Hematopoietic multipotent progenitor cell treated with erythropoietin and hydrocortisone succinate and interleukin-3 and kit ligand, for 8 days (in vitro differentiated cells): ENCODE measurements at regions not wholly inside any gene's neighbourhood (a gene's known extent, or its start where the extent isn't known, plus 50 kb on each side); places are given as distances from the start of the nearest gene placed in this dataset.

ENCODE experiments used
- DNase-seq: peaks from one replicate; pipeline ENCODE4 v3.0.0-alpha.2; 2015

DNA sequence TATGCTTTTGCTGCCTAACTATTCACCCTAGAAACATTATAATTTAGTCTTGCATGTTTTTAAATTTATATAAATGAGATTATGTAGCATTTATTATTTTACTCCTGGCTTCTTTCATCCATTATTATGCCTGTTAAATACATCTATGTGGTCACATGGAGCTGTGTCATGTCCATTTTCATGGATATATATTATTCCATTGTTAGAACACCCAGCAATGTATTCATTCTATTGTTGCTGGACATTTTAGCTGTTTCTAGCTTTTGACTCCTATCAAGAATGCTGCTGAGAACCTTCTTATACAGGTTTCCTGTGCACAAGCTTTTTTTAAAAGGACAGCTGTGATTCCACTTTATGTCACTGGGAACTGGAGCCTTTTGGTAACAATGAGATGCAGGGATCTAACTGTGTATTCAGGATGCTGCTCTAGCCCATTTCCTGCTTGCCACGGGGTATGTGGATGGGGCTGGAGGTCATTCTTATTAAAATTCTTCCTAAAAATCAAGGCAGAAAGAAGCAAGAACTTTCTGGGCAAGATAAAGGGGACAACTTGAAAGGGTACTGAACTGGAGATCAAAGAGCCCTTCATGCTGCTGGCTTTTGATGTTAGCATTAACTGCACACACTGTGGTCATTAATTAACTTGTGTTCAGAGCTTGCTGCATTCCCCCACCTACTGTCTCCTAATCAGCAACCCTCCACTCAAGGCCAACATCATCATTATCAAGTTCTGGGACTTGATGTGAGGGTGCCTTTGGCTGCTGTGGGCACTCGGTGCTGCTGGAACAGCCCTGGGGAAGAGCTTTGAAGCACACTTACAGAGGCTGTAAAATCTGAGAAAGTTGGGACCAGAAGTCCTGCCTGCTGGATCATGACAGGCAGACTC is 96.6 kb upstream of the AKIRIN2 start:
- DNase-seq = no peak

DNA sequence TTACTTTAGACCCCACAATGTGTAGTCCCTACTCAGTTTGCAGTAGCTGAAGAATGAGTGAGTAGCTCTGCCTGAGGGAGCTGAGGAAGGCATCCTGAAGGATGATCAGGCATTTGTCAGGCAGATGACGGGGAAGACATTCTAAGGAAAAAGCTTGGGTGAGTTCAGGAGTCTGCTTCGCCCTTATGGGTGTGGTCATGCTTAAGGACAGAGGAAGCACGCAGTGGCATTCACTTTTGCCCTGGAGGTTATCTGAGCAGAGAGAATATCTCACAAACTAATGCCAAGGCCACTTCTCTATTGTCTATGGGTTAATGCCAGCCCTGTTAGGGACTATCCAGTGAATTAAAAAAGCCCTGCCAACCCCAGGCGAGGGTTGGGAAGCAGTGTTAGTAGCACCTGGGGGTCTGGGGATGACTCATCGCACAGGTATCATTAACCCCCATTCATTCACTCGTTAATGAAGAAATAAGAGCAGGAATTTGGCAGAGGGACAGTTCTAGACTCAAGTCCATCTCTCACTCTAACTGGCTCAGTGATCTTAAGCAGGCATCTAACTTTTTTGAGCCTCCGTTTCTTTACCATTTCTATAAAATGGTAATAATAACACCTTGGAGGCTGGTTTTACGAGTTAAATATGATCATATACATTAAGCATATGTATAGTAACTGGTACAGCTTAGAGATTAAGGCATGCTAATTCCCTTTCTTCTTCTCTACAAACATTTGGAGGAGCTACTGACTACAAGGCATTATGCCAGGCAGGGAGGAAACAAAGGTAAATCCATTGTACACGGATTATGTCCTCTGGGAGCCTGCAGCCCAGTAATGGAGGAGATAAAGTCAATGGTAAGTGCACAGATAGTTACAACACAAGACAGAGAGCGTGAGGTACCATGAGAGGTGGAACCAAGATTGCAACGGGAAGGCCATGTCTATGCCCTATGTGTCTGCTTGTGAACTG is 93.2 kb upstream of the AKIRIN2 start:
- no peak for DNase-seq

DNA sequence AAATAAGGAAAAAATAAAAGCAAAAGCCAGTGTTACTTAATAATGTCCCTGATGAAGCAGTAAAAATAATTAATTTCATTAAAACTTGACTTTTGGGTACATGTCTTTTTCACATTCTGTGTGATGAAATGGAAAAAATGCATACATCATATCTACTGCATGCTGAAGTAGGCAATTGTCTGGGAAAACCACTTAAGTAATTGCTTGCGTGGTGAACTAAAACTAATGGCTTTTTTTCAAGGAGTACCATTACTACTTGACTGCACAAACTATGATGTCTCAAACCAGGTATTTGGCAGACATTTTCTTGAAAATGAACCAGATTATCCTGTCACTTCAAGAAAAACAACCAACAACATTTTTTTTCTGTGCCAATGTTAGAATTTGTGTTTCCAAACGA is 91.3 kb upstream of the AKIRIN2 start:
- no peak for DNase-seq

DNA sequence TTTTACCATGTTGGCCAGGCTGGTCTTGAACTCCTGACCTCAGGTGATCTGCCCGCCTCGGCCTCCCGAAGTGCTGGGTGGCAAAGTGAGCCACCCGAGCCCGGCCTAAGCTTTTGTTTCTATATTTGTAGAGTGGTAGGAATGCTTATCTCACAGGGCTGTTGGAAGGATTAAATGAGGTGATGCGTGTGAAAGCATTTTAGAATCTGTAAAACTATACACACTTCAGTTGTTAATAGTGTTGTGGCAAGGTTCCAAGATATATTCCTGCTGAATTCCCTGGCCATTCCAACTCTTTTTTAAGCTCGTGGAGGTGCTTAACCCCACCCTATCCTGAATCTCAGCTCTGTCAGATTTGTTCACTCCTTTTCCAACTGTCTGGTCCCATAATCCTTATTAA is 89.9 kb upstream of the AKIRIN2 start:
- no peak for DNase-seq

DNA sequence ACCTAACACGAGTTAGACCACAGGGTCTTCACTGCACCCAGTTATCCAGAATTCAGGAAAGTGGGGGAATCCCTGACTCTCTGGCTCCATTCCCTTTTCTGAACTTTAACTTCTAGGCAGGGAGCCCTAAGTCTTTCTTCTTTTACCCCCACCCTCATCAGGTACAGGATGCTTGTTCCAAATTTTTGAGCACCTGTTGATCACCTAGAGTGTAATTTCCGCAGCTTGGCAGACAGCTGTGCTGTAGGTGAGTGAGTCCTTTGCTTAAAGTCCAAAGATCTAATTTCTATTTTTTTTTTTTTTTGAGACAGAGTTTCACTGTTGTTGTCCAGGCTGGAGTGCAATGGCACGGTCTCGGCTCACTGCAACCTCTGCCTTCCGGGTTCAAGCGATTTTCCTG is 89.5 kb upstream of the AKIRIN2 start:
- no peak for DNase-seq

DNA sequence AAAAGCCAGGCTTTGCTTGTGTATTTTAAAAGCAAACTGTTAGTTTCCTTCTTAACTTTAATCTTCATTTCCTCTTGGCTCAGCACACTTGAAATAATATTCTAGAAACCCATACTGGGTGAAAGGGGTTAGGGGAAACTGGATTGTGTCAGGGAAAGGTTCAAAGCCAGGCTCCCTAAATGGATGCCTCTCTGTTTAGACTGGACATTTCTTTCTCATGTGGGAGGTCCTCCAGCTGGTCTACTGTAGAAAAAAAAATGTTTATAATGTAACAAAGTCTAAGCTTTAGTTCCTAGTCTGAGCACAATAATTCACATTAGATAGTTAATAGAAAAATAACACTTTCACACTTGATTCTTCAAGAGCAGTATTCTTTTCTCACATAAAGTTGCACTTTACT is 89.0 kb upstream of the AKIRIN2 start:
- no peak for DNase-seq

DNA sequence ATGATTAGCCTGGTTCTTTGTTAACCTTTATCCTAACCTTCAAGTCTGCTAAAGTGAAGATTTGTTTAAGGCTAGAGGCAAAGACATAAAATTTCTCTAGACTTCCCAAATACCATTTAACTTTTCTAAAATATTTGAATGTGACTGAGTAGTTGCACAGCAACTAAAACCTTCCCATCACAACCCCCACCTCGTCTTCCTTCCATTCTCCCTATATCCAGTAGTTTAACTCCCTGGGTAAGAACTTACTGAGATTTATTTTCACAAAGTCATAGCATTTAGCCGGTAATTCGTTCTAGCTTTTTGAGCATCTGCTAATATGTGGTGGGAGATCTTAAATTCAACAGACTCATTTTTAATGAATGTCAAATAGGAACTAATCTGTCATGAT is 87.9 kb upstream of the AKIRIN2 start:
- no peak for DNase-seq

DNA sequence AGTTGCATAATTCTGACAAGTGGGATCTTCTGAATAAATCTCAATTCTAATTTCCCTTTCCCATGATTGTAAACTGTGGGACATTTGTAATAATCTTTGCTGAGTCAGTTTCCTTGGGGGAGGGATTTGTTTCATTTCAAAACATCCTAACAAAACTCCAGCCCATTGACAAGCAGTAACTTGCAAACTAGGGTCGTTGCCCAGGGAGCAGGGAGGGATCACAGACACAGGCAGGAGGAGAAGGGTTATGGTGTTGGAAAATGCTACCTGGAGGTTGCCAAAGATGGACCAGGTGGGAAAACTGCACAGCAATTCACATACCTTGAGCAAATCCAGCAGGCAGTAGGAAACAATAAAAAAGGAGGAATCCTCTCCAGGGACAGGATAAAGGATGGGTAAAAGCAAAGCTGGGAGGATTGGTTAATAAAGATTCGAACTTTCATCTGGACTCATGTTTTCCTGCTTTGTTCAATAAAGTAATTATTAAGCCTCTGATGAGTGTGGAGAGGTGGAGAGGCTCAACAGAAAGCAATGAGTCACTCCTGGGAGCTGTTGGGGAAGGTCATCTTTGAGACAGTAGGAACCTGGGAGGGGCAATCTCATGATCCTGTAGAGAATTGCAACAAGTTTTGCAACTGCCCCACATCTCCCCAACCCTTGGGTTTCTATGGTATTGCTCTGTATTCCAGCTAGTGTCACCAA is 87.3 kb upstream of the AKIRIN2 start:
- DNase-seq = no peak

DNA sequence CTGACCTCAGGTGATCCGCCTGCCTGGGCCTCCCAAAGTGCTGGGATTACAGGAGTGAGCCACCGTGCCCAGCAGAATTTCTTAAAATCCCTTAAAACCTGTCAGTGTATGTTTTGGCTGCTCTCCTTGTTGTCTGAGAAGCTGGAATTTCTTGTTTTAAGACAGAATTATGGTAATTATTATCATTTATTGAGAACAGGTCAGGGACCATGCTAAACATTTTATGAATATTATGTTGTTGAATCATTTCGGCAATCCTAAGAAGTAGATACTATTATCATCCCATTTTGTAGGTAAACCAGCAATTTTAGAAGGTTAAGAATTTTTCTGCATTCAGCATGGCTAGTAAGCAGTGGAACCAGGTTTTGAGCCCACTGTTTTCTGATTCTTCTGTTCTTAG is 86.1 kb upstream of the AKIRIN2 start:
- DNase-seq = no peak

DNA sequence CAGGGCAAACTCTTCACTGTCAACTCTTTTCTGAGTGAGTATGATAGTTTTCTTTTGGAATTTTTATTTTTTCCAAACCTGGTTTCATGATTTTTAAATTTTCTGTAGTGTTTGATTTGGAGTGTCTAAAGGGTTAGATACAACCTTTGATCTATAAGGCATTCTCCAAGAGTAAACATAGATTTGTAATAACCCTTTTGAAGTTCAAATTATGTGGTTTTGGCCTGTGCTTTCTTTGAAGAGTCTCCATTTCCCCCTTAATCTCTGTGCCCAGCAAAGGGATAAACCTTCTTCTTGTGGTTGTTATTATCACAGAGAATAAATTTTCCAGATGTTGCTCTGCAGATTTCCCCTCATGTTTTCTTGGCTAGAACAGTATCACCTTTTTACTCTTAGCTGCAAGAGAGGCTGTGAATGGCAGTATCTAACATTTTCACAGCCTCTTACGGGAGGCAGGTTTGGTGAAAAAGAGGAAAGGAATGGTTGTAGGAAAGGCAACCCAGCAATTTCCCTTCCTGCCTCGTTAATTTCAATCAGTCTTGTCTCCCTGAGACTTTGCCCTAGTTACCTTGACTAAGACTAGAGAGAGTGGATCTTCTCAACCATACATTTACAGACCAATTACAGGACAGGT is 83.3 kb upstream of the AKIRIN2 start:
- no peak for DNase-seq

DNA sequence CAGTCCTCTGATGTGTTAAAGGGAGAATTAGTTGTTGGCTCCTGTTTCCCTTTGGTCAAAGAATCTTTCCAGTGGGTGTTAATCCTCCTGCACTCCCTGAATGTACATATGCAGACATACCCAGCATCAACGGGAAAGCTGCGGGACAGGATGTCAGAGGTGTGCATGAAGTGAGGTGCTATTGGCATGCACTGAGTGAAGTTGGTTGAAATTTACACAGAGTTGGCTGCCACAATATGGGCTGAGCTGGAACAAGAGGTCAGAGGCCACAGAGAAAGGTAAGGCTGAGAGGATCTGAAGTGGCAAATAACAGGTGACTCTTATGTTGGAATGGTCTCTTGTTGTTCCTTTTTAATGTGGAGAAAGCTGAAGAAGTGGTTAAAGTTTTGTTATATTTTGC is 82.7 kb upstream of the AKIRIN2 start:
- no peak for DNase-seq

DNA sequence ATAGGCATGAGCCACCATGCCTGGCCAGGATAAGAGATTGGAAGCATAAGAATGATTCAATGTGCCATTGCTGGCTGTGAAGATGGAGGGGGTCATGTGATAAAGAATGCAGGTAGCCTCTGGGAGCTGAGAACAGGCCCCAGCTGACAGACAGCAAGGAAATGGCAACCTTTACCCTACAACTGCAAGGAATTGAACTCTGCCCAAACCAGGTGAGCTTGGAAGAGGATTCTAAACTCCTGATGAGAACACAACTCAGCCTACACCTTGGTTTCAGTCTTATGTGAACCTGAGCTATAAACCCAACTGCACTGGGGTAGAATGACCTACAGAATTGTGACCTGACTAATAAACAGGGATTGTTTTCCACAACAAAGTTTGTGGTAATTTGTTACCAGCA is 82.0 kb upstream of the AKIRIN2 start:
- DNase-seq = no peak

DNA sequence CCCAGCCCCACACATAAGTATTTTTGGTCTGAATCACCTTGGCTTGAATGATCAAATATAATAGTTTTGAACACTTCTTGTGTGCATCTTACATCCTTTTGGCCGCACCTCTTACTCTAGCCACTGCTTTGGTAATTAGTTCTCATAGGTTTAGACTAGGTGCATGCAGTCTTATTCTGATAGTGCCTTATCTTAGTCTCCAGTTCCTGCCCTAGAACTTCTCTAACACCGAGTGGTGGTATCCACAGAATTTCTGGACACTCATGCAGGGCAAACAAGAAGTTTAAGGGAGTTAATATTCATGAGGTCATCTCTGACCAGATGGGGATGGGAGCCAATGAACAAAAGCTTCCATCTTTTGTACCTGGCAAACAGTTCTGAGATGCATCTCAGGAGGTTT is 77.5 kb upstream of the AKIRIN2 start:
- DNase-seq = no peak

DNA sequence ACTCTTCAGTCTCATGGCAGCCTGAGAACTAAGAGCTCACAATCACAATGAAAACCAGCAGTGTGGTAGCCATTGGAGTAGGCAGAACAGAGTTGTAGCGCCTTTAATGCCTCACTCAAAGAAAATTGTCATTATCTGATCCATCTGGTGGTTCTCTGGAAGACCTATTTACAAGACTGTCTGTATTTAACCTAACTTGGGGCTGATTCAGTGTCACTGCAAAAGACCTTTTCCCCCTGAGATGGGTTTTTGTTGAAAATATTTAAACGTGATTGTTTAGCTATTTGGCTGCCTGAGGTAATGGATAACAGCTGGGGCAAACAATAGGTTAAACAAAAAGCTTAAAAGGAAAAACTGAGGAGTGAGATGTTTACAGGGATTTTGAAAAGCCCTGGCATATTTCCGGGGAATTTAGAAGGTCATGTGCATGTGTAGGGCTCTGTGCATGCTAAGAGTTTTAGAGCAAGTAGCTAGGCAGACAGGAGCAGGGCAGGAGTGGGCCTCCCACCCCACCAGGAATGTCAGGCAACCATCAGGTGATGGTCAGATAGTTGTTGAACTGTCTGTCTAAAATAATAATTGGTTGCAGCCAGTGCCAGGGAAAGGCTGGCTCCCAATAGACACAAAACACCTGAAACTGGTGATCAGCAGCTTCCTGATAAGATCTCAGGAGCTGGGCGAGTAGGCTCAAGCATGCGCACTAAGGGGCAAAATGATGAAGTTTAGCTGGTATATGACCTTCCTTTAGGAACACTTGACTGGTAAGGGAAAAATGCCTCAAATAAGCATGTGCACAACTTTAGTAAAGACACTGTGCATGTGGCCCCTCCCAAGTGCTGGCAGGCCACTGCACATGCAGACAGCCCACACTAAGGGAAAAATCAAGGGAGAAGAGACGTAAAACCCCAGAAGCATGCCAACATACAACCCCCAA is 70.8 kb upstream of the AKIRIN2 start:
- DNase-seq = no peak

DNA sequence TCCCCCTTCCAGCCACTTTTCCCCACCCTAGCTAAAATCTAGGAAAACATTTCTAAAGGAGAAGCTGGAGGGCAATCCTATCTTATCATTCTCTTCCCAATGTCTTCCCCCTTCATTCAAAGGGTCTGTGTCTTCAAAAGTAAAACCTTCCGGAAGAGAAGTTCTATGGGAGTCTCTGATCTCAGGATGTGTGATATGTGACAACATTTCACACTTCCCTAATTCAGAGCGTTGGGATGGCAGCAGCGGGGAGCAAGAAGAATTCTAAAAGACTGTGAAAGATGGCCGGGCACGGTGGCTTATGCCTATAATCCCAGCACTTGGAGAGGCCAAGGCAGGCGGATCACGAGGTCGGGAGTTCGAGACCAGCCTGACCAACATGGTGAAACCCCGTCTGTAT is 65.4 kb upstream of the AKIRIN2 start:
- DNase-seq = no peak

DNA sequence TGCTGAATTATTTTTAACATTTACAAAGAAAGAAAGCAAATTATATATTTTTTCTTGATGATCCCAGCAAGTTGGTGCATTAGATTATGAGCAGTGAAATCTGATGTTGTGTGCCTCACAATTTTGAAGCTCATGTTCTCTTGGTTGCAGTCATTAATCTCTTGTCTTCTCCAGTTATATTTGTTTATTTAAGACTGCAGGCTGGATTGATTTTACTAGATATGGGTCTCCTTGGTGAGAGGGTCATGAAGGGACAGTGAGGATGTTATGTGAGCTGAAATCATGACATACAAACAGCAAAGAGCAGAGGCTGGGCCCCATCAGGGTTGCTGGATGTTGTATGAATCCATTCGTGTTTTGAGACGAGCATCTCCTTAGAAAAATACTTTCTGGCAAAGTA is 64.2 kb upstream of the AKIRIN2 start:
- DNase-seq = no peak

DNA sequence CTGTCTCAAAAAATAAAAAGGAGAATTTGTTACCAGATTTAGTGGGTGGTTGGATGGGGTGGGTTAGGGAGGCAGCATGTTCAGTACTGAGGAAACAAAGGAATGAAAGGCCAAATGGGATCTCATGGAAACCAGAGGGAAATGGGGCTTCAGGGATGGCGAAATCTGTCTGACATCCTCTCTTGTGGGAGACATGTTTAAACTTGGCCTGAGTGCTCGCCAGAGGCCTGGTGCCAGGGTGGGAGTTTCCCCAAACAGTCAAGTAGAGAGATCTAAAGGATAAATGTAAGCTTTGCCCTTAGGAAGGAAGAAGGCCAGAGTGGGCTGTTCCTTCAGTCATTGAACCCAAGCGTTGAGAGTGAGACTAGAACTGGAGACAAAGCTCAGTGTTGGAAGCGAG is 61.9 kb upstream of the AKIRIN2 start:
- no peak for DNase-seq

DNA sequence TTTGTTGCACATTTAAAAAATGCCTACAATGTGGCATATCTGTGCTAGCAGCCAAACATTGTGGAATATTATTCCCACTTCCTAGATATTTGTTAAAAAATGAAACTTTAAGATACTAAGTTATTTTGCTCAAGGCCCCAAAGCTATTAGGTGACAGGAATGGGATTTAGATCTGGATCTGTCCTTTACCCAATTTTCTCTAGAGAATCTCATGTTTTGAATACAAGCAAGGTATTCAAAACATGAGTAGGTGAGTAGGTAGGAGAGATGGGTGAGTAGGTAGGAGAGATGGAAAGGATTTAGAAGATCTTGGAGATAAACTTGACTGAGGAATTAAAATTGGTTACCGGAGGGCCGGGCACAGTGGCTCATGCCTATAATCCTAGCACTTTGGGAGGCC is 61.2 kb upstream of the AKIRIN2 start:
- no peak for DNase-seq

DNA sequence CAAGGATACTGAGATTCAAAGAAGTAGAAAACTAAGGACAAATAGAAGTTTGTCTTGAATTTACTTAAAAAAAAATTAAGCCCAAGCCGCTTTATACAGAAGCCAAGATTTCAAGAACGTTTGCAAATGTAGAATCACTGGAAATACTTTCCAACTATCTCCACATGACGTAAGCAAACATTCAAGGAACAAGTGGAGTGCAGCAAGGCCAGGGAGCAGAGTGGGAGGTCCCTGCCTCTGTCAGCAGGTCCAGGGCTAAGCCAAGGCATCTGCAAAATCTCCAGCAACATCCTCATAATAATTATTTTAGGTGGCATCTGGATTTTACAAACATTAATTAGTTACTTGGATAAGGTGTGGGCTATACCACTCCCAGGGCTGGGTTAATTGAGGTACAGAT is 60.1 kb upstream of the AKIRIN2 start:
- DNase-seq = no peak

DNA sequence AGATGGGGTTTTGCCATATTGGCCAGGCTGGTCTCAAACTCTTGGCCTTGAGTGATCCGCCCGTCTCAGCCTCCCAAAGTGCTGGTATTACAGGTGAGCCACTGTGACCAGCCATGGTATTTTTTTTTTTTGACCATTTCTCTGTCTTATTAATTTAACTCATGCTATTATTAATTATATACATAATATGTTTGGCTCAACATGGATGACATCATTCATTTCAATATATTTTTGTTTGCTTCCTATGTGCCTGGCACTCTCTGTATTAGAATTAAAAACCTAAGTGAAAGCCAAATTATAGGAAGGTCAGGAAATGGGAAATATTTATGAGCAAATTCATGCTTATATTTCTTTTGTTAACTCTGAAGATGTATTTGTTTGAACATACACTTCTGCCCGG is 55.8 kb upstream of the AKIRIN2 start:
- DNase-seq = no peak

DNA sequence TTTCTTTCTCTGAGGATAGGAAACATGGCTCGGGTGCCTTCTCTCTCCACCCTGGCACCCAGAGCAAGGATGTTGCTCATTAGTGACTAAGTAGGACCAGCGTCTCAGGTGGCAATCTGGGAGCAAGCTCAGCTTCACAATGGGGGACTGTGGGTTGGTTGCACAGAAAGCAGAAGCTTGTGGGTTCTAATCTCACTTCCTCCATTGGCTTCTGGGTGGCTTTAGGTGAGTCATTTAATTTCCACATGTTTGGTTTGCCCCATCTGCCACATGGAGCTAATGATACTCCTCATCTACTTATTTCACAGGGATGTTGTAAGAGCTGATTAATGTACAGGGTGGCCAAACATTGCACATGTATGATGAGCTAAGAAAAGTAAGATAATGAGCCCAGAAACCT is 54.8 kb upstream of the AKIRIN2 start:
- DNase-seq = peak; percentile 87
